ENCODE measurements at regions not wholly inside any gene's neighbourhood (a gene's known extent, or its start where the extent isn't known, plus 50 kb on each side); places are given as distances from the start of the nearest gene placed in this dataset.

GRCh38 chr4:187017147-187017546 is 293.5 kb upstream of the FAT1 start:
- H3K9me3 ChIP-seq (ENCODE audit: low read depth), result no peaks in the 10 kb centered on the region
- TF ChIP-seq CTCF (IDR thresholded peaks at IDR 0.05; ENCODE audit: low read depth, low read length), result no peak
- no peaks in the 10 kb centered on the region for H3K4me1 ChIP-seq (ENCODE audit: low read depth)
- no peaks in the 10 kb centered on the region for H3K27me3 ChIP-seq
- no peaks in the 10 kb centered on the region for H3K36me3 ChIP-seq
- H3K4me3 ChIP-seq, result no peak overlapping the region
- DNase-seq (ENCODE audit: low read depth in 1 of 2, low spot score in 1 of 2), result peak in 1 of 2 donors; percentile 40
- H3K27ac ChIP-seq, result no peak overlapping the region

DNA sequence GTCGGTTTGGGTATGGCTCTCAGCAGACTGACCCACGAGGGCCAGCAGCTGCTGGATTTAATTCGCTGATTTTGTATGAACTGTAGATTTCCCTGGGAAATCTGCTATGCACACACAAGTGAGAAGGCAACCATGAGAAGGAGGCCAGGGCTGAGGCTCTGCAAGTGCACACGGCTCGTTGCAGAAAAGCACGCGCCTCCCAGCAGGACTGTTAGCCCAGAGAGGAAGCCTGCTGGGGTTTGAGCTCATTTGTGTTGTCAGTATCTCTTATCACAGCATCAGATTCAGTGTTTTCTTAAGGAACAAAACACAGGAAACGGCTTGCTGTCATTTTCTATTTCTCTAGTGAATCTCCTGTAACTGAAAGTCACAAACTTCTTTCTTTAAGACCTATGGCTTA is 296.2 kb upstream of the FAT1 start:
- H3K4me1 ChIP-seq (ENCODE audit: low read depth), result no peaks in the 10 kb centered on the region
- TF ChIP-seq CTCF (IDR thresholded peaks at IDR 0.05; ENCODE audit: low read depth, low read length), result no peak
- H3K36me3 ChIP-seq, result no peaks in the 10 kb centered on the region
- H3K9me3 ChIP-seq (ENCODE audit: low read depth), result no peaks in the 10 kb centered on the region
- no peak for DNase-seq (ENCODE audit: low read depth in 1 of 2, low spot score in 1 of 2)
- no peak overlapping the region for H3K4me3 ChIP-seq
- peaks cover 11% of the 10 kb centered on the region for H3K27me3 ChIP-seq
- H3K27ac ChIP-seq, result no peak overlapping the region

- no peaks in the 10 kb centered on the region for H3K9me3 ChIP-seq (ENCODE audit: low read depth)
- no peak for DNase-seq (ENCODE audit: low read depth in 1 of 2, low spot score in 1 of 2)
- TF ChIP-seq CTCF (IDR thresholded peaks at IDR 0.05; ENCODE audit: low read depth, low read length), result no peak
- no peak overlapping the region for H3K27ac ChIP-seq
- H3K4me3 ChIP-seq, result no peak overlapping the region
- no peaks in the 10 kb centered on the region for H3K36me3 ChIP-seq
- H3K27me3 ChIP-seq, result peaks cover 11% of the 10 kb centered on the region
- H3K4me1 ChIP-seq (ENCODE audit: low read depth), result no peaks in the 10 kb centered on the region
Measured at GRCh38 chr4:187020676-187021075, 297.0 kb upstream of the FAT1 start.

GRCh38 chr4:187021436-187022205 is 298.0 kb upstream of the FAT1 start:
- DNase-seq (ENCODE audit: low read depth in 1 of 2, low spot score in 1 of 2), result no peak
- Histone ChIP-seq H3K27me3 (peaks cover 11% of the 10 kb centered on the region), H3K9me3 (ENCODE audit: low read depth) (no peaks in the 10 kb centered on the region), H3K4me3 (no peak overlapping the region), H3K4me1 (ENCODE audit: low read depth) (no peaks in the 10 kb centered on the region), H3K36me3 (no peaks in the 10 kb centered on the region), H3K27ac (no peak overlapping the region)
- no peak for TF ChIP-seq CTCF (IDR thresholded peaks at IDR 0.05; ENCODE audit: low read depth, low read length)

DNA sequence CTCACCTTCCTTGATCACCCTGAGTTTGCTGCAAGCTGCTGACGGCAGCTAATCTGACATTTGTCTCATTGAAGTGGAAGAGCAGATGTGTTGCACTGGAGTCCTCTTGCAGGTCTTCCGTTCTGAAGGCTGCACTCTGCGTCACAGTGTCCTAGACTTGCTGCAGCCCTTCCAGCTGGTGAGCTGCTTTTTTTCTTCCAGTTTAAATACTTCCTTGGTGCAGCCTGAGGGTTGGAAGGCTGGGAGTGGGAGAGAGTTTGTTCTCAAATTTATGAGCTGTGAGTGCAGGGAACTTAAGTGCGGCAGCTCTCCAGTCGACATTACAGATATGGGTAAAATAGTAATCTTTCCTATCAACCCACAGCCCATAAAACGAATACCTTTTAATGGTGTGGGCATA is 303.6 kb upstream of the FAT1 start:
- peak in 1 of 2 donors; percentile 4 for DNase-seq (ENCODE audit: low read depth in 1 of 2, low spot score in 1 of 2)
- TF ChIP-seq CTCF (IDR thresholded peaks at IDR 0.05; ENCODE audit: low read depth, low read length), result no peak
- no peaks in the 10 kb centered on the region for H3K36me3 ChIP-seq
- H3K4me1 ChIP-seq (ENCODE audit: low read depth), result no peaks in the 10 kb centered on the region
- H3K27ac ChIP-seq, result no peak overlapping the region
- peaks cover 11% of the 10 kb centered on the region for H3K27me3 ChIP-seq
- H3K9me3 ChIP-seq (ENCODE audit: low read depth), result no peaks in the 10 kb centered on the region
- no peak overlapping the region for H3K4me3 ChIP-seq
